NCI-H1694 treated with DMSO at 0.1 percent for 48 hours (cell line): ENCODE measurements at regions not wholly inside any gene's neighbourhood (a gene's known extent, or its start where the extent isn't known, plus 50 kb on each side); places are given as distances from the start of the nearest gene placed in this dataset.

ENCODE experiments used
- DNase-seq: peaks from one replicate; lab custom pipeline; 2025; lab: John Stamatoyannopoulos, UW

GRCh38 chr13:82374719-82375118, 1507.6 kb downstream of the SLITRK1 start:
- DNase-seq: no peak

- DNase-seq: no peak
These were observed 1512.0 kb downstream of the SLITRK1 start for GRCh38 chr13:82370316-82370715.

DNA sequence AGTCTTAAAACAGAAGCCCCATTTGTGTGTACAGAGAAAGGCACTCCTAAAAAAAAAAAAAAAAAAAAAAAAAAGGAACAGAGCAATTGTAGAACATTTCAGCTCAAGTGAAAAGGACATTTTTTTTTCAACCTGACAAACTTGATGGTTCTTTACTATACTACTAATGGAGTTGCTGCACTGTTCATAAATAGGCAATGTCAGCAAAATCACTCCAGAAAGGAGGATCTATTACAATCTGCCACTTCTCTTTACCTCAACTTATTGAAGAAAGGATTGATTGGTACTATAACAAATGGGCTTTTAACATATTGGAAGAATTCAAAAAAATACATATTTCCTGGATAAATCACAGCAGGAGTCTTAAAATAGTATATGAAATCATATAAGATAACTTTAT, 1517.7 kb downstream of the SLITRK1 start:
- no peak for DNase-seq

- DNase-seq: no peak
These were observed 1524.0 kb downstream of the SLITRK1 start for GRCh38 chr13:82358284-82358683.

DNA sequence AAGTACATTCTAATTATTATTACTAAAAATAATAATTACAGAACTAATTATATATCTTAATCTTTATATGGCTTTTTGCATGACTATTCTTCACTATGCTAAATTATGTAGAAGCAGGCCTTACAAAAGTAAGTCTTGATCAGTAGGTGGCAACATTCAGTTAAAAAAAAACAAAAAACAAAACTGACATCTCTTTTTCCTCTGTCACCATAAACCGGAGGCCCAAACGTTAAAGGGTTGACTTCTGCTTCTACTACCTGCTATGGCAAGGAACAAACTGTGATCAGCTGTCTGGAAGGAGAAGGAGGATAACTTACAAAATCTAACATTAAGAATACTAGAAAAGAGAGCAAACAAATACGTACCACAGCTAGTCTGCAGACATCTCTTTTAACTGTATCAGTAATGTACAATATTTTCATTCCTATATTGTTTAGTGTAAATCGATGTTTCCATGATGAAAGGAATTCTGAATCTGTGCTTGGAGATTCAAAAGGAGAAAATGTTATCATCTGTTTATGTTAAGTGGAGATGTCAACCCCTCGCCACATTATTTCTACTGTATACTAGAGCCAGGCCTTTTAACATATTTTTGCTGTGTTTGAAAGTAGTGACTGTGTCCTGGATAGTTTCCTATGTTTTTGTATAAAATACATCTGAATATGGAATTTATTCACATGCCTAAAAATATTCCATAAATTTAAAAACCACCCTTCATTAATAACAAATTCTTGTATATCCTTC, 1525.4 kb downstream of the SLITRK1 start:
- DNase-seq: no peak

- DNase-seq: no peak
These were observed 1537.4 kb downstream of the SLITRK1 start for GRCh38 chr13:82344867-82345266.

DNA sequence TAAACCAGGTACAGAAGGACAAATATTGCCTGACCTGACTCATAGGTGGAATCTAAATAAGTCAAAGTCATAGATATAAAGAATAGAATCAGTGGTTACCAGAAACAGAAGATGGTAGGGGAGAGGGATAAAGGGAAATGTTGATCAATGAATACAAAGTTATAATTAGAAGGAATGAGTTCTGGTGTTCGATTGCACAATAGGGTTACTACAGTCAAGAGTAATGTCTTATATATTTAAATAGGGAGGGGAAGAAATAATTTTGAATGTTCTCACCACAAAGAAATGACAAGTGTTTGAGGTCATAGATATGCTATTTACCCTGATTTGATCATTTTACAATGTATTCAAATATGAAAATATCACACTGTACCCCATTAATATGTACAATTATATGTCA, 1541.2 kb downstream of the SLITRK1 start:
- no peak for DNase-seq

DNA sequence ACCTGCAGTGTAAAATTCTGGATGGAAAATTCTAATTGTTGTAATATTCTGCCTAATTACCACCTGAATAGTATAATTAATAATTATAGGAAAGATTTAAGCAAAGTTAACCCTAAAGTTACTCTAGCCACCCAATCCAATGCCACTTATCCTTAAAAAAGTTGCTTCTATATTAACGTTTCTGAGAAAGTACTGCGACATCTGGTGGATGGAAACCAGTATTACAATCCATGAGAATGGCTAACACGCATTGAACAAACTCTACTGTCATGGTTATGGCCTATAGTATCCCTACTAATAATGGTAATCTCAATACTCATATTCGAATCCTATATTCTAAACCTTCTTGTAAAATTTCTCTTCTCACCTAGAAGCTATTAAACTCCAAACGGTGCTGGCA, 1551.8 kb downstream of the SLITRK1 start:
- no peak for DNase-seq

DNA sequence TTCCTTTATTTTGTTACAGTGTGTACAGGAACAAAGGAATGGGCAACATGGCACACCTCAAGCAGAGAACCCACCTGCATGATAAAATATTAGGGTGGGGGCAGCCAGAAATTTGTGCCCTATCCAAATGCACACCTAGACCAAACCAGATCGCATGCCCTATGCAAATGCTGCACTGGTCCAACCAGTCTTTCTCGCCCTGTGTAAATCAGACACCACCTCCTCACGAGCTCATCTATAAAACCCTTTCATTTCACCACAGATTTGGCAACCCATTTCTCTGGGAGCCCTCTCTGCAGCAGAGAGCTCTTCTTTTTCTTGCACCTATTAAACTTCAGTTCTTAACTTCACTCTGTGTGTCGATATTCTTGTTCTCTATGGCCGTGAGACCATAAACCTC, 1559.2 kb downstream of the SLITRK1 start:
- DNase-seq: no peak

- DNase-seq: no peak
These were observed 1576.7 kb downstream of the SLITRK1 start for GRCh38 chr13:82305588-82305987.

DNA sequence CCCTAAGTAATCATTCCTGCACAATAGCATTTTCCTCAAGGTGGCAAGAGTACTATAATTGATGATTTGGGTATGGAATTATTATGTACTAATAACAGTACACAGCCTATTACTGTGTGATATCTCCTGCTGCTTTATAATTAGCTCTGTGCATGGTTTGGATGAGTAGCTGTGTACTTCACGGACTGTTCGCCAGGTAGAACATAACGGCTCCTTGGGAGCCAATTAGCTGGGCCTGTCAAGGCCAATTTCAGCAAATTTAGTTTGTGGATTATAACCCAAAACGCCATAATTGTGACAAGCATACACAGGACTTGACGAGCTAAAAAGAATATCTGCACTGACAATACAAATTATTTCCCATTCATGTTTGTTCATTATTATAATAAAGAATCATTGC, 1584.2 kb downstream of the SLITRK1 start:
- no peak for DNase-seq

GRCh38 chr13:82294226-82294625, 1588.0 kb downstream of the SLITRK1 start:
- DNase-seq: no peak

GRCh38 chr13:82292334-82292733, 1589.9 kb downstream of the SLITRK1 start:
- no peak for DNase-seq

- DNase-seq: no peak
These were observed 1590.4 kb downstream of the SLITRK1 start for GRCh38 chr13:82291852-82292251.

DNA sequence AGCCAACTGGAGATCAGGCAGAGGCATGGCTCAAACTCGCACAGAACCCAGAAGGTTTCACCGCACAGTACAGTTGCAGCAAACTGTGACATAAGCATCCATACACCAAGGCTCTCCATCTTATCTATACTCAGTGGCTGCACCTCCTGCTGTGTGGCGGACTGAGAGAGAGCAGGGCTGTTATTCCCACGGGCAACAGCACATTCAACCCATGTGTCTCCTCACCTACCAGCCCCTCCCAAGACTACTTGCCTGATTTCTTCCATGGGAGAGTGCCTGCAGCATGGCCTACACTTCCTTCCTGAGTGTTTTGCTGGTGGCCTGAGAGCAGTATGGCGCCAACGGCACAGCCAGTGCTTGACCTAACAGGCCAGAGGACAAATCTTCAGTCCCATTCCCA, 1606.6 kb downstream of the SLITRK1 start:
- no peak for DNase-seq

DNA sequence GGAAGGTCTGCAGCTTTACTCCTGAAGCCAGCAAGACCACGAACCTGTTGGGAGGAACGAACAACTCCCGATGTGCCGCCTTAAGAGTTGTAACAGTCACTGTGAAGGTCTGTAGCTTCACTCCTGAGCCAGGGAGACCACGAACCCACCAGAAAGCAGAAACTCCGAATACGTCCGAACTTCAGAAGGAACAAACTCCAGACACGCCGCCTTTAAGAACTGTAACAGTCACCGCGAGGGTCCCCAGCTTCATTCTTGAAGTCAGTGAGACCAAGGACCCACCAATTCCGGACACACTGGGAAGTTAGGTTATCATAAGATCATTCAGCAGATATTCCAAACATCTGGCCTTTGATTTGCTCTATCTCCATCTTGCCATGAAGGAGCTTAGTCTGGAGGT, 1623.0 kb downstream of the SLITRK1 start:
- DNase-seq: no peak

GRCh38 chr13:82257790-82258507, 1624.3 kb downstream of the SLITRK1 start:
- DNase-seq: no peak

DNA sequence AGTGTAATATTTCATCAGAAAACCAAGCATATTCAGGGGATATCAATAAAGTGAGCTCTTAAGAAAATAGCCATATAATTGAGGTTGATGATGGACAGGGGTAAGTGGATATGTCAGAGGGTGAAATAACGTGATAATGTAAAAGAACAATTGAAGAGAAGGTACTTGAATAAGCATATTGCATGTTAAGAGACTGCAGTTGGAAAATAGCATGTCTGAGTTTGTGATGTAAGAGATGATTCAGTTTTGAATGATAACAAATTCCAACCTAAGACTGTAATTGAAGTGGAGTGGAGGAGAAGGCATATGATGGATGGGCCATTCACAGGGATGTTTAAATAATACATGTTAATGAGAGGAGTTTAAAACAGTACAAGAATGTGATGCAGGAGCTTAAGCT, 1633.5 kb downstream of the SLITRK1 start:
- no peak for DNase-seq

DNA sequence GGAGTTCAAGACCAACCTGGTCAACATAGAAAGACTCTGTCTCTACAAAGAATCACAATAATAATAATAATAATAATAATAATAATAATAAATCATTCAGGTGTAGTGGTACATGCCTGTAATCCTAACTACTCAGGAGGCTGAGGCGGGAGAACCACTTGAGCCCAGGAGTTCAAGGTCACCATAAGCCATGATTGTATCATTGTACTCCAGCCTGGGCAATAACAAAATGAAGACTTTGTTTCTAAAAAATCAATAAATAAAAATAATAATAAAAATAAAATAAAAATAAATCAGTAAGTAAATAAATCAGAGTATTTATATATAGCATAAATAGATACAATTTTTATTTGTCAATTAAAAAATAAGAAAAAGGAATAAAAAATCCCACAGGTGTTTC, 1636.4 kb downstream of the SLITRK1 start:
- no peak for DNase-seq

GRCh38 chr13:82224806-82225205, 1657.5 kb downstream of the SLITRK1 start:
- no peak for DNase-seq

DNA sequence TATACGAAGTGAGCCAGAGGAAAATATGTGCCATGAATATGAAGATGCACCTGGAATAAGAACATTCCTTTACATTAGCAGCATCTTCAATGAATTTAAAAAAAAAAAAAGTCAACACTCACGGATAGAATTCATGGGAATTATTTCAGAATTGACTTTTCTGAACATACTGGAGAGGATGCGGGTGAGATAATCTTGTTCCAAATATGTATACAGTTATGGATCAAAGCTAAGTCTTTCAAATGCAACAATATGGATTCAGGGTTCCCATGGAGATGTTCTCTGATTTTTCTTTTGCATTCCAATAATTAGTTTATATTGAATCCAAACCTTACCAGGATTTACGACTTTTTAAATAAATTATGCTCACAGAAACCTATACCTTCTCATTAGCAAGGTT, 1660.7 kb downstream of the SLITRK1 start:
- no peak for DNase-seq

- no peak for DNase-seq
These were observed 1661.6 kb downstream of the SLITRK1 start for GRCh38 chr13:82220641-82221040.

DNA sequence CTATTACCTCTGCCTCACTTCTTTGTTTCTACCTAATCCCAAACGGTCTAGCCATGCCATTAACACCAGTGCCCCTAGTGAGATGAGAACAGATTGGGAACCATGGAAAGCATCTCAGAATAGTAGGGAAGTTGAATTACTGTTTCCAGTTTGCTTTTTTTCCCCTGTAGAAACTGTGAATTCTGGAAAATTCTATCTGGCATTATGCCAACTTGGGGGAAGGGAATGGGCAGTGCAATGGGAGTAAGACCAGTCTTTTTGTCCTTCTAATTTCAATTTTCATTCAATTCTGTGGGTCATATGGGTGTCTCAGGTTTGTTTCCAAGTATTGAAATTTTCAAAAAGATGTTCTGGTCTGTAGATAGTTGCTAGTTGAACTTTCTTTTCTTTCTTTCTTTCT, 1666.1 kb downstream of the SLITRK1 start:
- no peak for DNase-seq

DNA sequence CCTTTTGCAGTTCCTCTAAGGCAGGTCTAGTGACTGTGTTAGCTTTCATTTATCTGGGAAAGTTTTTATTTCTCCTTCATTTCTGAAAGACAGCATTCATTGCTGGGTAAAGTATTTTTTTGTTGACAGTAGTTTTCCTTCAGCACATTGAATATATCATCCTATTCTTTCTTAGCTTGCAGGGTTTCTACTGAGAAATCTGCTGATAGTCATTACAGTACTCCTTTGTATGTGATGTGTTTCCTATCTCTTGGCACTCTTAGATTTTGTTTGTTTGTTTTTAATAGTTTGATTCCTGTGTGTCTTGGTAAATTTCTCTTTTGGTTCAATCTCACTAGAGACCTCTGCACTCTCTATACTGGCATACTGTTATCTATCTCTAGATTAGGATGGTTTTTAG, 1667.9 kb downstream of the SLITRK1 start:
- no peak for DNase-seq
